HT1080 (cell line): ENCODE measurements at regions not wholly inside any gene's neighbourhood (a gene's known extent, or its start where the extent isn't known, plus 50 kb on each side); places are given as distances from the start of the nearest gene placed in this dataset.
A peak's percentile ranks its signal among the peaks of the same experiment; 100 is the strongest.
"Not testable (repeated sequence)": the region's sequence is repeated elsewhere in the genome, so short reads cannot be mapped to it uniquely, and the experiment has no call there.

Experiments used
- DNase-seq: peaks from one replicate; pipeline ENCODE4 v3.0.0-alpha.2; 2015; ENCODE audit warnings: low read depth

- no peak for DNase-seq
Measured at GRCh38 chr3:26264708-26265107, 357.9 kb upstream of the LRRC3B start.

GRCh38 chr3:26271848-26272247 lies 350.7 kb upstream of the LRRC3B start:
- DNase-seq, result no peak

GRCh38 chr3:26273196-26273595 lies 349.4 kb upstream of the LRRC3B start:
- DNase-seq, result no peak

- DNase-seq, result no peak
Measured at GRCh38 chr3:26279091-26279490, 343.5 kb upstream of the LRRC3B start.

GRCh38 chr3:26280517-26280916 lies 342.1 kb upstream of the LRRC3B start:
- no peak for DNase-seq

GRCh38 chr3:26281284-26281985 lies 341.1 kb upstream of the LRRC3B start:
- no peak for DNase-seq

GRCh38 chr3:26284503-26284902 lies 338.1 kb upstream of the LRRC3B start:
- not testable (repeated sequence) for DNase-seq

GRCh38 chr3:26291840-26292239 lies 330.7 kb upstream of the LRRC3B start:
- no peak for DNase-seq

GRCh38 chr3:26292780-26293179 lies 329.8 kb upstream of the LRRC3B start:
- DNase-seq, result no peak

- no peak for DNase-seq
Measured at GRCh38 chr3:26293329-26293844, 329.2 kb upstream of the LRRC3B start.

- DNase-seq, result no peak
Measured at GRCh38 chr3:26307192-26307591, 315.4 kb upstream of the LRRC3B start.

GRCh38 chr3:26307787-26308186 lies 314.8 kb upstream of the LRRC3B start:
- no peak for DNase-seq

- DNase-seq, result no peak
Measured at GRCh38 chr3:26308454-26308853, 314.1 kb upstream of the LRRC3B start.

- DNase-seq, result peak; percentile 69
Measured at GRCh38 chr3:26309536-26309935, 313.0 kb upstream of the LRRC3B start.

GRCh38 chr3:26312816-26313215 lies 309.8 kb upstream of the LRRC3B start:
- no peak for DNase-seq

GRCh38 chr3:26316472-26316871 lies 306.1 kb upstream of the LRRC3B start:
- no peak for DNase-seq

GRCh38 chr3:26323741-26324140 lies 298.8 kb upstream of the LRRC3B start:
- not testable (repeated sequence) for DNase-seq

- DNase-seq, result no peak
Measured at GRCh38 chr3:26340001-26340400, 282.6 kb upstream of the LRRC3B start.

- no peak for DNase-seq
Measured at GRCh38 chr3:26343647-26344046, 278.9 kb upstream of the LRRC3B start.

- DNase-seq, result no peak
Measured at GRCh38 chr3:26345613-26346012, 277.0 kb upstream of the LRRC3B start.

- DNase-seq, result no peak
Measured at GRCh38 chr3:26346497-26346896, 276.1 kb upstream of the LRRC3B start.

- DNase-seq, result no peak
Measured at GRCh38 chr3:26347150-26347549, 275.4 kb upstream of the LRRC3B start.

GRCh38 chr3:26350853-26351252 lies 271.7 kb upstream of the LRRC3B start:
- DNase-seq, result no peak

- no peak for DNase-seq
Measured at GRCh38 chr3:26353097-26353496, 269.5 kb upstream of the LRRC3B start.
